Breast epithelium (tissue), 3 donors: ENCODE measurements at regions not wholly inside any gene's neighbourhood (a gene's known extent, or its start where the extent isn't known, plus 50 kb on each side); places are given as distances from the start of the nearest gene placed in this dataset.

Experiments used
- POLR2A ChIP-seq: fragments of 450-650 bp; IDR thresholded peaks from one replicate; pipeline ENCODE4 v1.6.1; 2016; ENCODE audit warnings: antibody characterized with exemption, mild to moderate bottlenecking, moderate library complexity
- POLR2AphosphoS5 ChIP-seq, 3 donors: sonication (generic); formaldehyde crosslinking; IDR thresholded peaks; one replicate each; pipeline ENCODE4 v1.6.1; 2017; ENCODE audit warnings: antibody characterized with exemption in 3 of 3
- TF ChIP-seq, protein P1 (sequence below), 3 donors: fragments of 450-650 bp; IDR thresholded peaks; one replicate each; pipeline ENCODE4 v1.5.1; 2016 to 2017; ENCODE audit warnings: antibody characterized with exemption in 3 of 3, mild to moderate bottlenecking in 3 of 3, moderate library complexity in 3 of 3

DNA sequence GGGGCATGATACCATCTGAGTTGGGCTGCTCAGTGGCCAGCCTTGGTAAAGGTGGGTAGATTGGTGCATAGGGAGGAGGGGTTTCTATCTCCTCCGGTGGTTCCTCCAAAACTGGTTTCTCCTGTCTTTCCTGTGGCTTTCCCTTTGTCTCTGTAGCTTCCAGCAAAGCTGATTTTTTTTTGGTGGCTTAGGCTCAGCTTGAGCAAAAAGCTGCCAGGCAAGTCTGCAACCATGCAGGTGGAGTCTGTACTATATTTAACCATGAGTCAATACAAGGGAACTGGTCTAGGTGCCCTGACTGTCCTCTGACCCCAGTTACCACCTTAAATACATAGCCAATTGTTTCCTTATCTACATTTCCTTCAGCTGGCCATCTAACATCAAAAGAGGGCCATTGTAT is 64.0 kb upstream of the ZNF681 start:
- TF ChIP-seq, protein P1, sequence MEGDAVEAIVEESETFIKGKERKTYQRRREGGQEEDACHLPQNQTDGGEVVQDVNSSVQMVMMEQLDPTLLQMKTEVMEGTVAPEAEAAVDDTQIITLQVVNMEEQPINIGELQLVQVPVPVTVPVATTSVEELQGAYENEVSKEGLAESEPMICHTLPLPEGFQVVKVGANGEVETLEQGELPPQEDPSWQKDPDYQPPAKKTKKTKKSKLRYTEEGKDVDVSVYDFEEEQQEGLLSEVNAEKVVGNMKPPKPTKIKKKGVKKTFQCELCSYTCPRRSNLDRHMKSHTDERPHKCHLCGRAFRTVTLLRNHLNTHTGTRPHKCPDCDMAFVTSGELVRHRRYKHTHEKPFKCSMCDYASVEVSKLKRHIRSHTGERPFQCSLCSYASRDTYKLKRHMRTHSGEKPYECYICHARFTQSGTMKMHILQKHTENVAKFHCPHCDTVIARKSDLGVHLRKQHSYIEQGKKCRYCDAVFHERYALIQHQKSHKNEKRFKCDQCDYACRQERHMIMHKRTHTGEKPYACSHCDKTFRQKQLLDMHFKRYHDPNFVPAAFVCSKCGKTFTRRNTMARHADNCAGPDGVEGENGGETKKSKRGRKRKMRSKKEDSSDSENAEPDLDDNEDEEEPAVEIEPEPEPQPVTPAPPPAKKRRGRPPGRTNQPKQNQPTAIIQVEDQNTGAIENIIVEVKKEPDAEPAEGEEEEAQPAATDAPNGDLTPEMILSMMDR (IDR thresholded peaks at IDR 0.05) = no peak
- no peak for TF ChIP-seq POLR2A
- TF ChIP-seq POLR2AphosphoS5 (IDR thresholded peaks at IDR 0.05) = no peak
